CD4-positive, alpha-beta T cell (primary cell): ENCODE measurements at regions not wholly inside any gene's neighbourhood (a gene's known extent, or its start where the extent isn't known, plus 50 kb on each side); places are given as distances from the start of the nearest gene placed in this dataset.

Source experiments
- ATAC-seq: fragments of 200-7000 bp; cut with Tn5 transposase; one replicate; pipeline ENCODE4 v1.10.0; 2022; ENCODE audit warnings: mild to moderate bottlenecking; ENCODE audit not compliant: poor library complexity
- CTCF ChIA-PET: fragments of 350-600 bp; sonication (Branson Sonifier 250); formaldehyde crosslinking; loops from one replicate; lab custom pipeline; 2021; ENCODE audit warnings: antibody characterized with exemption, inconsistent platforms; lab: Charles Lee
- POLR2A ChIA-PET: fragments of 350-600 bp; sonication (Branson Sonifier 250); formaldehyde crosslinking; loops from one replicate; lab custom pipeline; 2021; ENCODE audit warnings: antibody characterized with exemption, inconsistent platforms; lab: Charles Lee
- DNase-seq, 14 experiments: peaks; one replicate each; pipeline ENCODE4 v3.0.0-alpha.2; 2013 to 2020; ENCODE audit warnings: mixed read lengths in 2 of 14
- H3K27ac ChIP-seq, 2 donors: one replicate each; pipeline versions ENCODE4 v1.5.1 to v1.7.0; 2013; ENCODE audit warnings: low read length in 2 of 2, low read depth in 1 of 2, mild to moderate bottlenecking in 1 of 2
- H3K27me3 ChIP-seq, 2 experiments: 1 replicate in 1 of 2; 2 replicates in 1 of 2; pipeline versions ENCODE4 v1.6.1 to v1.7.0; 2013; ENCODE audit warnings: low read length in 2 of 2, control low read depth in 1 of 2, mild to moderate bottlenecking in 1 of 2, moderate library complexity in 1 of 2; ENCODE audit not compliant: insufficient read depth in 2 of 2, control insufficient read depth in 1 of 2
- H3K36me3 ChIP-seq: one replicate; pipeline ENCODE4 v1.6.1; 2013; ENCODE audit warnings: low read length, control low read depth; ENCODE audit not compliant: insufficient read depth
- H3K4me1 ChIP-seq: one replicate; pipeline ENCODE4 v1.6.1; 2013; ENCODE audit warnings: low read length, control low read depth; ENCODE audit not compliant: insufficient read depth
- H3K4me3 ChIP-seq: one replicate; pipeline ENCODE4 v1.5.1; 2013; ENCODE audit warnings: mild to moderate bottlenecking, low read length, moderate library complexity
- H3K9me3 ChIP-seq, 2 experiments: 1 replicate in 1 of 2; 2 replicates in 1 of 2; pipeline versions ENCODE4 v1.6.1 to v1.7.0; 2013; ENCODE audit warnings: low read length in 2 of 2, mild to moderate bottlenecking in 2 of 2, control low read depth in 1 of 2, moderate library complexity in 1 of 2; ENCODE audit not compliant: control insufficient read depth in 1 of 2, insufficient read depth in 1 of 2
- H3K27ac Mint-ChIP-seq: one replicate; pipeline ENCODE4 v1.8.0; 2020; ENCODE audit warnings: mixed read lengths
- H3K27me3 Mint-ChIP-seq: one replicate; pipeline ENCODE4 v1.8.0; 2021; ENCODE audit warnings: mixed read lengths
- H3K36me3 Mint-ChIP-seq: one replicate; pipeline ENCODE4 v1.8.0; 2021; ENCODE audit warnings: low read depth, mixed read lengths
- H3K4me1 Mint-ChIP-seq: one replicate; pipeline ENCODE4 v1.8.0; 2021; ENCODE audit warnings: low read depth, mixed read lengths
- H3K4me3 Mint-ChIP-seq: one replicate; pipeline ENCODE4 v1.8.0; 2020; ENCODE audit warnings: mild to moderate bottlenecking, mixed read lengths
- H3K9me3 Mint-ChIP-seq: one replicate; pipeline ENCODE4 v1.8.0; 2020; ENCODE audit warnings: mixed read lengths
- intact Hi-C, 2 experiments: fragments of 100-400 bp; cut with DNase I in 1 of 2; cut with micrococcal nuclease in 1 of 2; formaldehyde crosslinking; loops; one replicate each; pipeline versions ENCODE4 v1.15.1 to v1.9.0; 2023 to 2025; cut with DNase I, micrococcal nuclease
- TF ChIP-seq, protein P1 (sequence below): fragments of 200-600 bp; IDR thresholded peaks from one replicate; pipeline ENCODE4 v1.8.0; 2022; ENCODE audit warnings: antibody characterized with exemption, mild to moderate bottlenecking

- intact Hi-C loops = no loop called here
- ATAC-seq (no peak), DNase-seq (no peak)
- no peaks in the 10 kb centered on the region for H3K36me3 ChIP-seq
- no peaks in the 10 kb centered on the region for H3K4me1 ChIP-seq
- POLR2A ChIA-PET = no interaction called here
- TF ChIP-seq, protein P1, sequence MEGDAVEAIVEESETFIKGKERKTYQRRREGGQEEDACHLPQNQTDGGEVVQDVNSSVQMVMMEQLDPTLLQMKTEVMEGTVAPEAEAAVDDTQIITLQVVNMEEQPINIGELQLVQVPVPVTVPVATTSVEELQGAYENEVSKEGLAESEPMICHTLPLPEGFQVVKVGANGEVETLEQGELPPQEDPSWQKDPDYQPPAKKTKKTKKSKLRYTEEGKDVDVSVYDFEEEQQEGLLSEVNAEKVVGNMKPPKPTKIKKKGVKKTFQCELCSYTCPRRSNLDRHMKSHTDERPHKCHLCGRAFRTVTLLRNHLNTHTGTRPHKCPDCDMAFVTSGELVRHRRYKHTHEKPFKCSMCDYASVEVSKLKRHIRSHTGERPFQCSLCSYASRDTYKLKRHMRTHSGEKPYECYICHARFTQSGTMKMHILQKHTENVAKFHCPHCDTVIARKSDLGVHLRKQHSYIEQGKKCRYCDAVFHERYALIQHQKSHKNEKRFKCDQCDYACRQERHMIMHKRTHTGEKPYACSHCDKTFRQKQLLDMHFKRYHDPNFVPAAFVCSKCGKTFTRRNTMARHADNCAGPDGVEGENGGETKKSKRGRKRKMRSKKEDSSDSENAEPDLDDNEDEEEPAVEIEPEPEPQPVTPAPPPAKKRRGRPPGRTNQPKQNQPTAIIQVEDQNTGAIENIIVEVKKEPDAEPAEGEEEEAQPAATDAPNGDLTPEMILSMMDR = no peak
- no peaks in the 10 kb centered on the region for H3K27me3 ChIP-seq
- no peaks in the 10 kb centered on the region for H3K9me3 ChIP-seq
- no peak overlapping the region for H3K4me3 Mint-ChIP-seq
- H3K4me1 Mint-ChIP-seq = no peaks in the 10 kb centered on the region
- no peaks in the 10 kb centered on the region for H3K9me3 Mint-ChIP-seq
- CTCF ChIA-PET = no interaction called here
- no peak overlapping the region for H3K27ac ChIP-seq
- H3K36me3 Mint-ChIP-seq = no peaks in the 10 kb centered on the region
- no peaks in the 10 kb centered on the region for H3K27me3 Mint-ChIP-seq
- no peak overlapping the region for H3K27ac Mint-ChIP-seq
- H3K4me3 ChIP-seq = no peak overlapping the region
Measured at GRCh38 chr3:152968388-152969024, 133.6 kb downstream of the P2RY1 start.

DNA sequence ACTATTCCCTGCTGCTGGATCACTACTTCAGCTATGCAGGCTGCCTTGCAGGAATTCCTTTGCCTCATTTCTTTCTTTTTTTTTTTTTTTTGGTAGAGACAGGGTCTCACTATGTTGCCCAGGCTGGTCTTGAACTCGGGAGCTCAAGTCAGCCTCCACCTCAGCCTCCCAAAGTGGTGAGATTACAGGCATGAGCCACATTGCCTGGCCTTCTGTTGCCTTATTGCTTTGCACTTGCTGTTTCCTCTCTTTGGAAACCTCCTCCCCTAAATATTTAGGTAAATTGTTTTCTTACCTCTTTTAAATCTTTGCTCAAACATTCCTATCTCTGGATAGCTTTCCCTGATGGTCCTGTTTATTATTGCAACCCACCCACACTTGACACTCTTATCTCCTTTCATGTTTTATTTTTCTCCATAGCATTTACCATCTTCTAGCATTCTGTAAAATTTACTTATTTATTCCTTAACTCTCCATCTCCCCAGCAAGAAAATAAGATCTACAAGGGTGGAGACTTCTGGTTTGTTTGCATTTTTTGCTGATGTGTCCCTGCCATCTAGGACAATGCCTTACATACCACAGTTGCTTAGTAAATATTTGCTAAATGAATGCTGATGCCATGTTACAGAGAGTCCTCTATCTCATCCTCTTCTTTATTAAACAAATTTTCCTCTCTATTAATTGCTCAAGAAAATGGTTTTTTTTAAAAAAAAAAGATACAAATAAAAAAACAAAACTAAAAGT lies 134.8 kb downstream of the P2RY1 start:
- ChIA-PET CTCF (no interaction called here), POLR2A (no interaction called here)

GRCh38 chr3:152970851-152971250 lies 135.9 kb downstream of the P2RY1 start:
- ATAC-seq = no peak
- Histone ChIP-seq H3K27ac (no peak overlapping the region), H3K9me3 (no peaks in the 10 kb centered on the region), H3K36me3 (no peaks in the 10 kb centered on the region), H3K4me3 (no peak overlapping the region), H3K27me3 (no peaks in the 10 kb centered on the region), H3K4me1 (no peaks in the 10 kb centered on the region)
- no peak for DNase-seq
- H3K4me3 Mint-ChIP-seq = no peak overlapping the region
- no peaks in the 10 kb centered on the region for H3K36me3 Mint-ChIP-seq
- TF ChIP-seq, protein P1 = no peak
- intact Hi-C loops = no loop called here
- no peak overlapping the region for H3K27ac Mint-ChIP-seq
- H3K9me3 Mint-ChIP-seq = no peaks in the 10 kb centered on the region
- H3K27me3 Mint-ChIP-seq = peaks cover 6% of the 10 kb centered on the region
- ChIA-PET POLR2A (no interaction called here), CTCF (no interaction called here)
- H3K4me1 Mint-ChIP-seq = no peaks in the 10 kb centered on the region

More for the DNA sequence above, 134.8 kb downstream of the P2RY1 start:
- Mint-ChIP-seq H3K27me3 (peaks cover 6% of the 10 kb centered on the region), H3K4me3 (no peak overlapping the region), H3K27ac (no peak overlapping the region), H3K36me3 (no peaks in the 10 kb centered on the region), H3K9me3 (no peaks in the 10 kb centered on the region), H3K4me1 (no peaks in the 10 kb centered on the region)
- DNase-seq (no peak), ATAC-seq (no peak)
- TF ChIP-seq, protein P1 = no peak
- Histone ChIP-seq H3K4me1 (no peaks in the 10 kb centered on the region), H3K36me3 (no peaks in the 10 kb centered on the region), H3K27ac (no peak overlapping the region), H3K9me3 (no peaks in the 10 kb centered on the region), H3K27me3 (no peaks in the 10 kb centered on the region), H3K4me3 (no peak overlapping the region)
- intact Hi-C loops = no loop called here
